HEK293 (cell line): ENCODE measurements at regions not wholly inside any gene's neighbourhood (a gene's known extent, or its start where the extent isn't known, plus 50 kb on each side); places are given as distances from the start of the nearest gene placed in this dataset.
A peak's percentile ranks its signal among the peaks of the same experiment; 100 is the strongest.

Experiments used
- GFI1B ChIP-seq: fragments of 450-650 bp; formaldehyde crosslinking; IDR thresholded peaks from 2 replicates; pipeline ENCODE4 v1.5.1; 2016; ENCODE audit warnings: missing biosample characterization, missing genetic modification characterization
- KLF9 ChIP-seq: fragments of 450-650 bp; formaldehyde crosslinking; IDR thresholded peaks from 2 replicates; pipeline ENCODE4 v1.5.1; 2016; ENCODE audit warnings: missing biosample characterization, missing genetic modification characterization, low read depth
- MYNN ChIP-seq: fragments of 450-650 bp; formaldehyde crosslinking; IDR thresholded peaks from 2 replicates; pipeline ENCODE4 v1.5.1; 2016; ENCODE audit warnings: missing biosample characterization, missing genetic modification characterization, borderline replicate concordance
- MZF1 ChIP-seq: fragments of 450-650 bp; formaldehyde crosslinking; IDR thresholded peaks from 2 replicates; pipeline ENCODE4 v1.5.1; 2017; ENCODE audit warnings: missing biosample characterization, missing genetic modification characterization, borderline replicate concordance
- OSR2 ChIP-seq: fragments of 450-650 bp; formaldehyde crosslinking; IDR thresholded peaks from 2 replicates; pipeline ENCODE4 v1.5.1; 2016; ENCODE audit warnings: missing biosample characterization, missing genetic modification characterization
- PRDM6 ChIP-seq: fragments of 450-650 bp; formaldehyde crosslinking; IDR thresholded peaks from 2 replicates; pipeline ENCODE4 v1.5.1; 2017; ENCODE audit warnings: missing biosample characterization, missing genetic modification characterization
- SETDB1 ChIP-seq: IDR thresholded peaks from one replicate; pipeline ENCODE4 v1.6.1; 2017; ENCODE audit warnings: mild to moderate bottlenecking, low read length, moderate library complexity, mixed read lengths; ENCODE audit not compliant: insufficient read length
- WT1 ChIP-seq: fragments of 450-650 bp; formaldehyde crosslinking; IDR thresholded peaks from 2 replicates; pipeline ENCODE4 v1.5.1; 2016; ENCODE audit warnings: missing biosample characterization, missing genetic modification characterization
- ZBTB17 ChIP-seq: fragments of 450-650 bp; formaldehyde crosslinking; IDR thresholded peaks from 2 replicates; pipeline ENCODE4 v1.5.1; 2016; ENCODE audit warnings: missing biosample characterization, missing genetic modification characterization
- ZBTB48 ChIP-seq: fragments of 450-650 bp; formaldehyde crosslinking; IDR thresholded peaks from 2 replicates; pipeline ENCODE4 v1.5.1; 2016; ENCODE audit warnings: missing biosample characterization, missing genetic modification characterization
- ZBTB7A ChIP-seq: fragments of 450-650 bp; formaldehyde crosslinking; IDR thresholded peaks from 2 replicates; pipeline ENCODE4 v1.5.1; 2016; ENCODE audit warnings: low read depth, missing biosample characterization, missing genetic modification characterization
- ZBTB8A ChIP-seq: fragments of 450-650 bp; formaldehyde crosslinking; IDR thresholded peaks from 2 replicates; pipeline ENCODE4 v1.5.1; 2016; ENCODE audit warnings: missing biosample characterization, missing genetic modification characterization
- ZFP37 ChIP-seq: fragments of 450-650 bp; formaldehyde crosslinking; IDR thresholded peaks from 2 replicates; pipeline ENCODE4 v1.5.1; 2016; ENCODE audit warnings: missing biosample characterization, missing genetic modification characterization
- ZNF16 ChIP-seq: fragments of 450-650 bp; formaldehyde crosslinking; IDR thresholded peaks from 2 replicates; pipeline ENCODE4 v1.5.1; 2016; ENCODE audit warnings: low read depth, missing biosample characterization, missing genetic modification characterization
- ZNF202 ChIP-seq: fragments of 450-650 bp; formaldehyde crosslinking; IDR thresholded peaks from 2 replicates; pipeline ENCODE4 v1.5.1; 2016; ENCODE audit warnings: missing biosample characterization, missing genetic modification characterization, borderline replicate concordance
- ZNF350 ChIP-seq: fragments of 450-650 bp; formaldehyde crosslinking; IDR thresholded peaks from 2 replicates; pipeline ENCODE4 v1.5.0; 2017; ENCODE audit warnings: missing biosample characterization, mild to moderate bottlenecking, missing genetic modification characterization
- ZNF366 ChIP-seq: fragments of 450-650 bp; formaldehyde crosslinking; conservative IDR thresholded peaks from 2 replicates; pipeline ENCODE4 v1.5.1; 2016; ENCODE audit warnings: missing biosample characterization, missing genetic modification characterization
- ZNF404 ChIP-seq: fragments of 450-650 bp; formaldehyde crosslinking; IDR thresholded peaks from 2 replicates; pipeline ENCODE4 v1.5.1; 2017; ENCODE audit warnings: missing biosample characterization, missing genetic modification characterization
- ZNF473 ChIP-seq: fragments of 450-650 bp; formaldehyde crosslinking; IDR thresholded peaks from 2 replicates; pipeline ENCODE4 v1.5.1; 2017; ENCODE audit warnings: missing biosample characterization, missing genetic modification characterization
- ZNF501 ChIP-seq: fragments of 450-650 bp; formaldehyde crosslinking; IDR thresholded peaks from 2 replicates; pipeline ENCODE4 v1.5.1; 2016; ENCODE audit warnings: missing biosample characterization, missing genetic modification characterization
- ZNF529 ChIP-seq: fragments of 450-650 bp; formaldehyde crosslinking; IDR thresholded peaks from 2 replicates; pipeline ENCODE4 v1.5.1; 2017; ENCODE audit warnings: missing genetic modification characterization, missing biosample characterization; ENCODE audit not compliant: insufficient replicate concordance
- ZNF530 ChIP-seq: fragments of 450-650 bp; formaldehyde crosslinking; IDR thresholded peaks from 2 replicates; pipeline ENCODE4 v1.5.1; 2016; ENCODE audit warnings: low read depth, missing biosample characterization, missing genetic modification characterization
- ZNF596 ChIP-seq: fragments of 450-650 bp; IDR thresholded peaks from 2 replicates; pipeline ENCODE4 v1.5.0; 2018; ENCODE audit warnings: missing biosample characterization, mild to moderate bottlenecking, missing genetic modification characterization, moderate library complexity
- ZNF610 ChIP-seq: fragments of 450-650 bp; formaldehyde crosslinking; IDR thresholded peaks from 2 replicates; pipeline ENCODE4 v1.5.1; 2016; ENCODE audit warnings: missing biosample characterization, missing genetic modification characterization, borderline replicate concordance
- ZNF626 ChIP-seq: fragments of 450-650 bp; sonication (Bioruptor Pico); formaldehyde crosslinking; IDR thresholded peaks from 2 replicates; pipeline ENCODE4 v1.5.1; 2018; ENCODE audit warnings: missing biosample characterization, missing genetic modification characterization, inconsistent platforms
- ZNF660 ChIP-seq: fragments of 450-650 bp; IDR thresholded peaks from 2 replicates; pipeline ENCODE4 v1.5.1; 2018; ENCODE audit warnings: missing biosample characterization, mild to moderate bottlenecking, missing genetic modification characterization
- ZNF664 ChIP-seq: fragments of 450-650 bp; formaldehyde crosslinking; IDR thresholded peaks from 2 replicates; pipeline ENCODE4 v1.5.1; 2016; ENCODE audit warnings: missing biosample characterization, missing genetic modification characterization
- ZNF768 ChIP-seq: fragments of 450-650 bp; formaldehyde crosslinking; IDR thresholded peaks from 2 replicates; pipeline ENCODE4 v1.5.1; 2018; ENCODE audit warnings: missing biosample characterization, mild to moderate bottlenecking, missing genetic modification characterization
- ZNF776 ChIP-seq: fragments of 450-650 bp; formaldehyde crosslinking; IDR thresholded peaks from 2 replicates; pipeline ENCODE4 v1.5.0; 2017; ENCODE audit warnings: missing biosample characterization, missing genetic modification characterization, borderline replicate concordance
- ZNF792 ChIP-seq: fragments of 450-650 bp; formaldehyde crosslinking; IDR thresholded peaks from 2 replicates; pipeline ENCODE4 v1.5.1; 2016; ENCODE audit warnings: missing biosample characterization, missing genetic modification characterization
- ZNF830 ChIP-seq: fragments of 450-650 bp; IDR thresholded peaks from 2 replicates; pipeline ENCODE4 v1.5.0; 2018; ENCODE audit warnings: missing biosample characterization, missing genetic modification characterization, low read depth, mild to moderate bottlenecking, moderate library complexity
- ZNF837 ChIP-seq: fragments of 450-650 bp; formaldehyde crosslinking; IDR thresholded peaks from 2 replicates; pipeline ENCODE4 v1.5.1; 2016; ENCODE audit warnings: missing biosample characterization, missing genetic modification characterization
- ZSCAN18 ChIP-seq: fragments of 450-650 bp; formaldehyde crosslinking; IDR thresholded peaks from 2 replicates; pipeline ENCODE4 v1.5.1; 2016; ENCODE audit warnings: missing biosample characterization, missing genetic modification characterization
- ZSCAN23 ChIP-seq: fragments of 450-650 bp; formaldehyde crosslinking; IDR thresholded peaks from 2 replicates; pipeline ENCODE4 v1.5.1; 2016; ENCODE audit warnings: missing biosample characterization, missing genetic modification characterization
- TF ChIP-seq, protein P1 (sequence below): fragments of 450-650 bp; formaldehyde crosslinking; IDR thresholded peaks from 2 replicates; pipeline ENCODE4 v1.5.1; 2017; ENCODE audit warnings: missing biosample characterization, missing genetic modification characterization
- TF ChIP-seq, protein P2 (sequence below): fragments of 450-650 bp; formaldehyde crosslinking; IDR thresholded peaks from 2 replicates; pipeline ENCODE4 v1.5.1; 2016; ENCODE audit warnings: missing biosample characterization, missing genetic modification characterization

DNA sequence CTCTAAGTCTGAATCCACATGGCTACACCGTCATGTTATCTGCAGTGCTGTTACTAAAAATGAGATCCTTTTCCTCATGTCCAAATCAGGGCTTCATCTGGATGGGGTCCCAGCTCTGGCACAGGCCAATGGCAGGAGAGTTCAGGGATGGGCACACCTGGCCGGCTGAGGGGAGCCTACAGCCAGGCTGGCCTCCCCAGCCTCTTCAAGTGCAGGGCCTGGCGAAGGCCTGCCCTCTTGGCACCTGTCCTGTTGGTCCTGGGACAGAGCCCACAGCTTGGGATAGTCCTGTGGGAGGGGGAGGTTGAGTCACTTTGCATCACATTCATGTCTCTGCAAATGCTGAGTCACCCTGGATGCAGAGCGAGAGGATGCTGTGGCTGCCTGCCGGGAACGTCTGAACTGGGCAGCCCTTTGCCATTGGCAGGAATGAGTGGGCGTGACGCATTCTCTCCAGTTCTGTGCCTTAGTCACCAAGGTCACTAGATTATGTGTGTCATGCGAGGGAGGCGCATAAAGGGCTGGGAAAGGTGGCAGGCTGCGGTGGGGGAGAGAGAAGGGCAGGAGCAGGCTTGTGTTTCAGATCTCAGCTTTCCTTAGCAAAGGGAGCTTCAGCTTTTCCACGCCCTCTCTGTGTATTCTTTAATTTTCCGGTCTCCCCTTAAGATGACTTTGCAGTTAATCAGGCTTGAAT is 223.2 kb upstream of the ECI2 start (continued):
- peak; percentile 52; the same call in 1 of the 2 replicates for TF ChIP-seq WT1
- TF ChIP-seq ZNF16 (tag by site-specific recombination), result no peak
- TF ChIP-seq, protein P1, sequence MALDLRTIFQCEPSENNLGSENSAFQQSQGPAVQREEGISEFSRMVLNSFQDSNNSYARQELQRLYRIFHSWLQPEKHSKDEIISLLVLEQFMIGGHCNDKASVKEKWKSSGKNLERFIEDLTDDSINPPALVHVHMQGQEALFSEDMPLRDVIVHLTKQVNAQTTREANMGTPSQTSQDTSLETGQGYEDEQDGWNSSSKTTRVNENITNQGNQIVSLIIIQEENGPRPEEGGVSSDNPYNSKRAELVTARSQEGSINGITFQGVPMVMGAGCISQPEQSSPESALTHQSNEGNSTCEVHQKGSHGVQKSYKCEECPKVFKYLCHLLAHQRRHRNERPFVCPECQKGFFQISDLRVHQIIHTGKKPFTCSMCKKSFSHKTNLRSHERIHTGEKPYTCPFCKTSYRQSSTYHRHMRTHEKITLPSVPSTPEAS, result no peak
- TF ChIP-seq ZNF404 (tag by site-specific recombination), result no peak
- no peak for TF ChIP-seq ZNF530 (tag by site-specific recombination)
- no peak for TF ChIP-seq ZNF792 (tag by site-specific recombination)
- TF ChIP-seq KLF9 (tag by site-specific recombination), result peak; percentile 92
- TF ChIP-seq ZNF366 (tag by site-specific recombination), result peak; percentile 82
- no peak; the same call in 1 of the 2 replicates for TF ChIP-seq ZNF660 (tag by site-specific recombination)
- no peak for TF ChIP-seq ZNF529 (tag by site-specific recombination)
- no peak for TF ChIP-seq ZNF501 (tag by site-specific recombination)
- no peak for TF ChIP-seq ZNF664 (tag by site-specific recombination)
- TF ChIP-seq ZNF626 (tag by site-specific recombination), result no peak
- no peak for TF ChIP-seq ZNF830 (tag by site-specific recombination)
- TF ChIP-seq ZSCAN18 (tag by site-specific recombination), result no peak
- TF ChIP-seq ZNF473 (tag by site-specific recombination), result no peak
- no peak for TF ChIP-seq ZNF610 (tag by site-specific recombination)
- TF ChIP-seq OSR2 (tag by site-specific recombination), result 0 out of 2 replicates have a peak, but pooled peaks have one; percentile 14
- peak; percentile 36; the same call in 1 of the 2 replicates for TF ChIP-seq ZBTB48
- peak; percentile 76 for TF ChIP-seq ZBTB8A
- TF ChIP-seq ZNF350 (tag by site-specific recombination), result no peak
- 0 out of 2 replicates have a peak, but pooled peaks have one; percentile 55 for TF ChIP-seq ZSCAN23 (tag by site-specific recombination)
- TF ChIP-seq, protein P2, sequence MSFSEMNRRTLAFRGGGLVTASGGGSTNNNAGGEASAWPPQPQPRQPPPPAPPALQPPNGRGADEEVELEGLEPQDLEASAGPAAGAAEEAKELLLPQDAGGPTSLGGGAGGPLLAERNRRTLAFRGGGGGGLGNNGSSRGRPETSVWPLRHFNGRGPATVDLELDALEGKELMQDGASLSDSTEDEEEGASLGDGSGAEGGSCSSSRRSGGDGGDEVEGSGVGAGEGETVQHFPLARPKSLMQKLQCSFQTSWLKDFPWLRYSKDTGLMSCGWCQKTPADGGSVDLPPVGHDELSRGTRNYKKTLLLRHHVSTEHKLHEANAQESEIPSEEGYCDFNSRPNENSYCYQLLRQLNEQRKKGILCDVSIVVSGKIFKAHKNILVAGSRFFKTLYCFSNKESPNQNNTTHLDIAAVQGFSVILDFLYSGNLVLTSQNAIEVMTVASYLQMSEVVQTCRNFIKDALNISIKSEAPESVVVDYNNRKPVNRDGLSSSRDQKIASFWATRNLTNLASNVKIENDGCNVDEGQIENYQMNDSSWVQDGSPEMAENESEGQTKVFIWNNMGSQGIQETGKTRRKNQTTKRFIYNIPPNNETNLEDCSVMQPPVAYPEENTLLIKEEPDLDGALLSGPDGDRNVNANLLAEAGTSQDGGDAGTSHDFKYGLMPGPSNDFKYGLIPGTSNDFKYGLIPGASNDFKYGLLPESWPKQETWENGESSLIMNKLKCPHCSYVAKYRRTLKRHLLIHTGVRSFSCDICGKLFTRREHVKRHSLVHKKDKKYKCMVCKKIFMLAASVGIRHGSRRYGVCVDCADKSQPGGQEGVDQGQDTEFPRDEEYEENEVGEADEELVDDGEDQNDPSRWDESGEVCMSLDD (tag by site-specific recombination), result peak; percentile 13; the same call in 1 of the 2 replicates
- peak; percentile 95 for TF ChIP-seq ZBTB17 (tag by site-specific recombination)
- TF ChIP-seq PRDM6 (tag by site-specific recombination), result no peak
- no peak for TF ChIP-seq ZNF776
- TF ChIP-seq ZBTB7A (tag by site-specific recombination), result no peak
- TF ChIP-seq ZNF837 (tag by site-specific recombination), result no peak
- TF ChIP-seq GFI1B (tag by site-specific recombination), result no peak
- no peak for TF ChIP-seq ZNF596 (tag by site-specific recombination)
- TF ChIP-seq MZF1 (tag by site-specific recombination), result no peak
- no peak for TF ChIP-seq MYNN
- TF ChIP-seq SETDB1, result peak; percentile 22
- TF ChIP-seq ZNF768 (tag by site-specific recombination), result no peak
- TF ChIP-seq ZFP37 (tag by site-specific recombination), result peak; percentile 82
- no peak for TF ChIP-seq ZNF202 (tag by site-specific recombination)
